Small intestine (tissue), 7 donors: ENCODE measurements at regions not wholly inside any gene's neighbourhood (a gene's known extent, or its start where the extent isn't known, plus 50 kb on each side); places are given as distances from the start of the nearest gene placed in this dataset.

Experiments used
- DNase-seq, 2 donors: peaks; one replicate each; pipeline versions ENCODE4 v3.0.0 to v3.0.0-alpha.2; 2013
- FAIRE-seq: peaks from 2 replicates; lab custom pipeline; 2012; peaks lifted over from hg19 to GRCh38; lab: Jason Lieb, UNC
- H3K27ac ChIP-seq, 3 donors: one replicate each; pipeline ENCODE4 v1.5.1; 2013; ENCODE audit warnings: low read length in 2 of 3, mild to moderate bottlenecking in 2 of 3, control low read depth in 1 of 3, inconsistent platforms in 1 of 3, low read depth in 1 of 3, moderate library complexity in 1 of 3
- H3K27me3 ChIP-seq, 3 donors: one replicate each; pipeline ENCODE4 v1.6.1; 2013; ENCODE audit warnings: low read length in 3 of 3, inconsistent platforms in 1 of 3; ENCODE audit not compliant: control insufficient read depth in 3 of 3, insufficient read depth in 3 of 3
- H3K36me3 ChIP-seq, 3 donors: one replicate each; pipeline ENCODE4 v1.6.1; 2013; ENCODE audit warnings: low read length in 3 of 3, inconsistent platforms in 1 of 3, low read depth in 1 of 3, mild to moderate bottlenecking in 1 of 3, moderate library complexity in 1 of 3; ENCODE audit not compliant: control insufficient read depth in 3 of 3, insufficient read depth in 2 of 3
- H3K4me1 ChIP-seq, 3 donors: one replicate each; pipeline ENCODE4 v1.6.1; 2013; ENCODE audit warnings: low read length in 2 of 3, inconsistent platforms in 1 of 3, low read depth in 1 of 3, mild to moderate bottlenecking in 1 of 3, moderate library complexity in 1 of 3; ENCODE audit not compliant: control insufficient read depth in 3 of 3, insufficient read depth in 2 of 3
- H3K4me3 ChIP-seq, 3 donors: one replicate each; pipeline ENCODE4 v1.5.1; 2013; ENCODE audit warnings: low read length in 3 of 3, control low read depth in 1 of 3, inconsistent platforms in 1 of 3, low read depth in 1 of 3, mild to moderate bottlenecking in 1 of 3, moderate library complexity in 1 of 3
- H3K9me3 ChIP-seq, 2 donors: one replicate each; pipeline ENCODE4 v1.6.1; 2013; ENCODE audit warnings: low read depth in 1 of 2, low read length in 1 of 2; ENCODE audit not compliant: control insufficient read depth in 2 of 2, insufficient read depth in 1 of 2
- WGBS, 3 donors: extraction: QIAGEN DNeasy Blood & Tissue Kit; methylation state at CpG; one replicate each; pipeline ENCODE4 v1.1.7; 2013; 5-methylcytosine and 5-hydroxymethylcytosine counted together
- donor health status: healthy with polysubstance abuse.
- donor health status: control.
- donor health status: control.
- donor health status: Bipolar disorder and iron deficiency.
- donor health status: healthy.

- Histone ChIP-seq H3K4me3 (no peak overlapping the region), H3K9me3 (no peaks in the 10 kb centered on the region), H3K27me3 (no peaks in the 10 kb centered on the region), H3K27ac (no peak overlapping the region), H3K36me3 (no peaks in the 10 kb centered on the region), H3K4me1 (no peaks in the 10 kb centered on the region)
- no peak for FAIRE-seq
- DNase-seq = no peak
- WGBS, 3 donors = 82 to 97% (median 94%) methylated on average over 3 of the region's 3 CpGs
These were observed 65.0 kb upstream of the MEIS2 start for GRCh38 chr15:37165395-37165794.

- Histone ChIP-seq H3K9me3 (no peaks in the 10 kb centered on the region), H3K36me3 (no peaks in the 10 kb centered on the region), H3K27me3 (no peaks in the 10 kb centered on the region), H3K27ac (no peak overlapping the region), H3K4me3 (no peak overlapping the region), H3K4me1 (no peaks in the 10 kb centered on the region)
- 64 to 69% (median 65%) methylated on average over 3 of the region's 3 CpGs for WGBS, 3 donors
- FAIRE-seq = no peak
- DNase-seq = no peak
These were observed 66.1 kb upstream of the MEIS2 start for GRCh38 chr15:37166402-37166801.

- no peak overlapping the region for H3K27ac ChIP-seq
- FAIRE-seq = no peak
- 58 to 76% (median 62%) methylated on average over 1 of the region's 1 CpG for WGBS, 3 donors
These were observed 81.0 kb upstream of the MEIS2 start for GRCh38 chr15:37181339-37181738.

GRCh38 chr15:37199545-37199944 lies 99.2 kb upstream of the MEIS2 start:
- no peak overlapping the region for H3K27ac ChIP-seq
- DNase-seq (no peak), FAIRE-seq (no peak)
- WGBS, 3 donors = 60 to 62% (median 62%) methylated on average over 5 of the region's 5 CpGs
- H3K36me3 ChIP-seq = no peaks in the 10 kb centered on the region
- H3K9me3 ChIP-seq = no peaks in the 10 kb centered on the region
- no peaks in the 10 kb centered on the region for H3K4me1 ChIP-seq
- H3K4me3 ChIP-seq = no peak overlapping the region
- no peaks in the 10 kb centered on the region for H3K27me3 ChIP-seq

More at GRCh38 chr15:37181339-37181738, 81.0 kb upstream of the MEIS2 start:
- Histone ChIP-seq H3K36me3 (no peaks in the 10 kb centered on the region), H3K4me3 (no peak overlapping the region), H3K4me1 (no peaks in the 10 kb centered on the region), H3K27me3 (no peaks in the 10 kb centered on the region), H3K9me3 (peaks cover 0 to 4% of the 10 kb centered on the region in 2 donors)
- DNase-seq = peak in 1 of 2 donors; percentile 33

GRCh38 chr15:37203050-37203449 lies 102.7 kb upstream of the MEIS2 start:
- Histone ChIP-seq H3K4me3 (no peak overlapping the region), H3K36me3 (no peaks in the 10 kb centered on the region), H3K9me3 (no peaks in the 10 kb centered on the region), H3K27me3 (no peaks in the 10 kb centered on the region), H3K4me1 (no peaks in the 10 kb centered on the region), H3K27ac (no peak overlapping the region)
- FAIRE-seq = no peak
- WGBS, 3 donors = 91 to 100% (median 93%) methylated on average over 2 of the region's 2 CpGs
- no peak for DNase-seq

- no peak for FAIRE-seq
- Histone ChIP-seq H3K9me3 (no peaks in the 10 kb centered on the region), H3K4me3 (no peak overlapping the region), H3K36me3 (no peaks in the 10 kb centered on the region), H3K4me1 (no peaks in the 10 kb centered on the region), H3K27ac (no peak overlapping the region), H3K27me3 (no peaks in the 10 kb centered on the region)
- DNase-seq = peak in 1 of 2 donors; percentile 3
- WGBS, 3 donors = 50 to 65% (median 56%) methylated on average over 1 of the region's 1 CpG
These were observed 104.3 kb upstream of the MEIS2 start for GRCh38 chr15:37204692-37205091.

GRCh38 chr15:37206690-37207089 lies 106.3 kb upstream of the MEIS2 start:
- Histone ChIP-seq H3K9me3 (no peaks in the 10 kb centered on the region), H3K27ac (no peak overlapping the region), H3K27me3 (no peaks in the 10 kb centered on the region), H3K4me1 (no peaks in the 10 kb centered on the region), H3K4me3 (no peak overlapping the region), H3K36me3 (no peaks in the 10 kb centered on the region)
- DNase-seq (peak; percentile 33 to 53), FAIRE-seq (no peak)
- WGBS, 3 donors = 10 to 53% (median 31%) methylated on average over 2 of the region's 2 CpGs

GRCh38 chr15:37208146-37209040 lies 108.0 kb upstream of the MEIS2 start:
- H3K4me3 ChIP-seq = no peak overlapping the region
- FAIRE-seq (no peak), DNase-seq (no peak)
- WGBS, 3 donors = 75 to 79% (median 75%) methylated on average over 3 of the region's 3 CpGs
- no peaks in the 10 kb centered on the region for H3K27me3 ChIP-seq
- H3K36me3 ChIP-seq = no peaks in the 10 kb centered on the region
- H3K9me3 ChIP-seq = no peaks in the 10 kb centered on the region
- H3K27ac ChIP-seq = no peak overlapping the region
- no peaks in the 10 kb centered on the region for H3K4me1 ChIP-seq

GRCh38 chr15:37209041-37209363 lies 108.7 kb upstream of the MEIS2 start:
- Histone ChIP-seq H3K9me3 (no peaks in the 10 kb centered on the region), H3K4me3 (no peak overlapping the region), H3K27me3 (no peaks in the 10 kb centered on the region), H3K36me3 (no peaks in the 10 kb centered on the region), H3K4me1 (no peaks in the 10 kb centered on the region), H3K27ac (no peak overlapping the region)
- DNase-seq = no peak
- FAIRE-seq = no peak
- 97% methylated on average over 1 of the region's 1 CpG for WGBS, 3 donors
